ENCODE measurements at regions not wholly inside any gene's neighbourhood (a gene's known extent, or its start where the extent isn't known, plus 50 kb on each side); places are given as distances from the start of the nearest gene placed in this dataset.

GRCh38 chr10:47092831-47093230 is 181.6 kb downstream of the PTPN20 start:
- peak; percentile 54 for DNase-seq
- Histone ChIP-seq H3K9me3 (replicated peaks) (no peaks in the 10 kb centered on the region), H3K4me1 (peaks cover 7% of the 10 kb centered on the region), H3K4me3 (no peak overlapping the region), H3K27me3 (ENCODE audit: low read depth) (peaks cover 11% of the 10 kb centered on the region), H3K27ac (replicated peaks) (no peak overlapping the region), H3K36me3 (no peaks in the 10 kb centered on the region)
- intact Hi-C loops (cut with micrococcal nuclease): no loop called here
- TF ChIP-seq CTCF (IDR thresholded peaks at IDR 0.05; ENCODE audit: borderline replicate concordance): no peak

DNA sequence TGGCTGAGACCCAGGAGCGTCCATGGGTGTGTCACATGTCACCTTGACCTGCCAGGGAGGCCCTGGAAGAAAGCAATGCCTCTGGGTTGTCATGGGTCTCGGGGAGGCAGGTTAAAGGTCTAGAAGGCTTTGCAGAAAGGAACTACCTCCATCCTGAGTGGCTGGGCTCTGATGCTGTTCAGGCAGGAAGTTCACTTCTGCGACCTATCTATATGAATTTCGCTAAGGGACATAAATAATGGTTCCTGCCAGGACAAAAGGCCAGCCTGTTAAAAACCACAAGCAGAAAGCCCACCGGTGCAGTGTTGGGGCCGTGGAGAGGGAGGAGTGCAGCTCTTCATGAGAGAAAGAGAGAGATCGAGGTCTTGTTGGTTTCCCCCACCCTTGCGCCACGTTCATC is 182.9 kb downstream of the PTPN20 start:
- Histone ChIP-seq H3K9me3 (replicated peaks) (no peaks in the 10 kb centered on the region), H3K4me3 (no peak overlapping the region), H3K36me3 (no peaks in the 10 kb centered on the region), H3K27ac (replicated peaks) (no peak overlapping the region), H3K27me3 (ENCODE audit: low read depth) (peaks cover 11% of the 10 kb centered on the region), H3K4me1 (no peaks in the 10 kb centered on the region)
- no peak for TF ChIP-seq CTCF (IDR thresholded peaks at IDR 0.05; ENCODE audit: borderline replicate concordance)
- no peak for DNase-seq
- intact Hi-C loops (cut with micrococcal nuclease): no loop called here

DNA sequence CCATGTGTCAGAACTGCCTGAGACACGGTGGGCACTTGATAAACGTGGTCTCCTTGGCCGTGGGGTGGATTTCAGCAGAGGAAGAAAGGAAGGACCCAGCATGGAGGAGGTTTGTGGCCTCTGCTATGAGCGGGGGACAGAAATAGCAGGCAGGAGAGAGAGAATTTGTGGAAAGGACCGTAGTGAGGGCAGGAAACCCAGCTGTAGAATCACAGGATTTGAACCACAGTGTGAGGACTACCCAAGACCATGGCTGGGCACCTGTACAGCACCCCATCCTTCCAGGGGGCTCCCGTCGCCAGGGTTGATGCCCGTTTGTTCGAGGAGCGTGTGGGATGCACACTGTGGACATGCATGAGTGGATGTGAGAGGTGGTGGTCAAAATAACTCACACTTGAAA is 183.4 kb downstream of the PTPN20 start:
- Histone ChIP-seq H3K4me1 (no peaks in the 10 kb centered on the region), H3K27ac (replicated peaks) (no peak overlapping the region), H3K9me3 (replicated peaks) (no peaks in the 10 kb centered on the region), H3K36me3 (no peaks in the 10 kb centered on the region), H3K27me3 (ENCODE audit: low read depth) (peaks cover 11% of the 10 kb centered on the region), H3K4me3 (no peak overlapping the region)
- intact Hi-C loops (cut with micrococcal nuclease): no loop called here
- TF ChIP-seq CTCF (IDR thresholded peaks at IDR 0.05; ENCODE audit: borderline replicate concordance): no peak
- DNase-seq: no peak

- peaks cover 11% of the 10 kb centered on the region for H3K27me3 ChIP-seq (ENCODE audit: low read depth)
- no peak overlapping the region for H3K27ac ChIP-seq (replicated peaks)
- DNase-seq: no peak
- intact Hi-C loops (cut with micrococcal nuclease): no loop called here
- no peaks in the 10 kb centered on the region for H3K4me1 ChIP-seq
- TF ChIP-seq CTCF (IDR thresholded peaks at IDR 0.05; ENCODE audit: borderline replicate concordance): no peak
- no peaks in the 10 kb centered on the region for H3K9me3 ChIP-seq (replicated peaks)
- no peak overlapping the region for H3K4me3 ChIP-seq
- no peaks in the 10 kb centered on the region for H3K36me3 ChIP-seq
Measured at GRCh38 chr10:47095211-47095610, 184.0 kb downstream of the PTPN20 start.

DNA sequence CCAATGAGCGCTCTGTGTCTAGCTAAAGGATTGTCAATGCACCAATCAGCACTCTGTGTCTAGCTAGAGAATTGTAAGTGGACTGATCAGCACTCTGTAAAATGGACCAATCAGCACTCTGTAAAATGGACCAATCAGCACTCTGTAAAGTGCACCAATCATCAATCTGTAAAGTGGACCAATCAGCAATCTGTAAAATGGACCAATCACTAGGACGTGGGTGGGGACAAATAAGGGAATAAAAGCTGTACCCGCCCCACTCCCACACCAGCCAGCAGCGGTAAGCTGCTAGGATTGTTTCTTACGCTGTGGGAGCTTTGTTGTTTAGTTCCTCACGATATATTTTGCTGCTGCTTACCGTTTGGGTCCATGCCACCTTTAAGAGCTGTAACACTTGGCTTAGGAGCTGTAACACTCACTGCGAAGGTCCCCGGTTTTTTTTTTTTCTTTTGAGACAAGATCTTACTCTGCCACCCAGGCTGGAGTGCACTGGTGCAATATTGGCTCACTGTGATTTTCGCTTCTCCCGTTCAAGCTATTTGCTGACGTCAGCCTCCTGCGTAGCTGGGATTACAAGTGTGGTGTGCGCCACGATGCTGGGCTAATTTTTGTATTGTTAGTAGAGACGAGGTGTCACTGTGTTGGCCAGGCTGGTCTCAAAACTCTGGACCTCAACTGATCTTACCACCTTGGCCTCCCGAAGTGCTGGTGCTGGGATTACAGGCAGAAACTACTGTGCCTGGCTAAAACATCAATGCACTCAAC is 184.8 kb downstream of the PTPN20 start:
- H3K27ac ChIP-seq (replicated peaks): no peak overlapping the region
- intact Hi-C loops (cut with micrococcal nuclease): no loop called here
- H3K4me1 ChIP-seq: no peaks in the 10 kb centered on the region
- no peaks in the 10 kb centered on the region for H3K9me3 ChIP-seq (replicated peaks)
- H3K36me3 ChIP-seq: no peaks in the 10 kb centered on the region
- no peak for DNase-seq
- H3K4me3 ChIP-seq: no peak overlapping the region
- TF ChIP-seq CTCF (IDR thresholded peaks at IDR 0.05; ENCODE audit: borderline replicate concordance): no peak
- peaks cover 11% of the 10 kb centered on the region for H3K27me3 ChIP-seq (ENCODE audit: low read depth)

All from left ventricle myocardium inferior (tissue), 1 donor.